ENCODE measurements at regions not wholly inside any gene's neighbourhood (a gene's known extent, or its start where the extent isn't known, plus 50 kb on each side); places are given as distances from the start of the nearest gene placed in this dataset.

GRCh38 chr10:75335983-75336382 is 65.6 kb downstream of the ZNF503 start:
- TF ChIP-seq SP1 (IDR thresholded peaks at IDR 0.05; ENCODE audit: low read depth, low read length): no peak
- TF ChIP-seq SIN3A (conservative IDR thresholded peaks at IDR 0.05 in 1 of 2, IDR thresholded peaks at IDR 0.05 in 1 of 2; ENCODE audit: low read depth in 1 of 2, low read length in 2 of 2): no peak
- TF ChIP-seq BACH1 (IDR thresholded peaks at IDR 0.05; ENCODE audit: low read length): no peak
- TF ChIP-seq SP2 (IDR thresholded peaks at IDR 0.05; ENCODE audit: low read length): no peak
- TF ChIP-seq CTCF (IDR thresholded peaks at IDR 0.05; ENCODE audit: control extremely low read depth in 1 of 3, insufficient read depth in 1 of 3, low read depth in 1 of 3, low read length in 3 of 3): no peak
- TF ChIP-seq RNF2 (IDR thresholded peaks at IDR 0.05; ENCODE audit: borderline replicate concordance, low read depth, low read length, missing control alignments, poor library complexity, severe bottlenecking): no peak
- no peak for TF ChIP-seq EP300 (IDR thresholded peaks at IDR 0.05; ENCODE audit: borderline replicate concordance in 1 of 2, low read depth in 2 of 2, low read length in 2 of 2)
- TF ChIP-seq SIRT6 (IDR thresholded peaks at IDR 0.05; ENCODE audit: low read length): no peak
- no peak for TF ChIP-seq CREB1 (IDR thresholded peaks at IDR 0.05)
- no peak for TF ChIP-seq BRCA1 (IDR thresholded peaks at IDR 0.05; ENCODE audit: low read depth, low read length)
- TF ChIP-seq EZH2 (IDR thresholded peaks at IDR 0.05; ENCODE audit: low read depth, low read length, severe bottlenecking): no peak
- no peak for TF ChIP-seq POLR2A (IDR thresholded peaks at IDR 0.05; ENCODE audit: control extremely low read depth in 1 of 2, low read depth in 2 of 2, low read length in 2 of 2)
- no peak for TF ChIP-seq HDAC6 (IDR thresholded peaks at IDR 0.05; ENCODE audit: low read depth, low read length)
